HepG2 (cell line): ENCODE measurements at regions not wholly inside any gene's neighbourhood (a gene's known extent, or its start where the extent isn't known, plus 50 kb on each side); places are given as distances from the start of the nearest gene placed in this dataset.

Experiments used
- ATAC-seq: fragments of 200-7000 bp; cut with Tn5 transposase; 3 replicates; pipeline ENCODE4 v1.9.1; 2020; ENCODE audit warnings: mild to moderate bottlenecking, moderate library complexity
- BruUV-seq: library from RNA; stranded (reverse); fragments of 400-500 nt; replicated peaks from 2 replicates; lab custom pipeline; 2021; lab: Mats Ljungman, UMichigan
- CTCF ChIA-PET: fragments of 300-600 bp; formaldehyde crosslinking; extraction: SDS; loops from one replicate; lab custom pipeline; 2021; ENCODE audit warnings: low total read pairs, inconsistent platforms, low intra/inter-chr PET ratio; lab: Yijun Ruan, JAX
- POLR2A ChIA-PET: fragments of 350-600 bp; sonication (Branson Sonifier 250); formaldehyde crosslinking; loops from one replicate; lab custom pipeline; 2020; ENCODE audit warnings: antibody characterized with exemption, inconsistent platforms; lab: Yijun Ruan, JAX
- DNase-seq: peaks from one replicate; pipeline ENCODE4 v3.0.0-alpha.2; 2015; ENCODE audit warnings: low spot score
- FAIRE-seq: peaks from 3 replicates; lab custom pipeline; 2011; peaks lifted over from hg19 to GRCh38; lab: Jason Lieb, UNC
- H2AFZ ChIP-seq: one replicate; pipeline ENCODE4 v1.6.1; 2011; ENCODE audit warnings: low read length, inconsistent platforms
- H3K27ac ChIP-seq: fragments of 300-600 bp; 3 replicates; pipeline ENCODE4 v1.8.0; 2011; ENCODE audit warnings: mixed run types, mild to moderate bottlenecking, mixed read lengths, low read length, inconsistent platforms; ENCODE audit not compliant: insufficient read depth; ENCODE audit errors: extremely low read length
- H3K27me3 ChIP-seq, 2 experiments: fragments of 200-600 bp in 1 of 2; 2 replicates in 1 of 2; 3 replicates in 1 of 2; pipeline versions ENCODE4 v1.6.0 to v1.8.0; 2011; ENCODE audit warnings: low read length in 2 of 2, mild to moderate bottlenecking in 2 of 2, moderate library complexity in 2 of 2, inconsistent platforms in 1 of 2; ENCODE audit not compliant: insufficient read depth in 2 of 2, control insufficient read depth in 1 of 2
- H3K36me3 ChIP-seq, 2 experiments: fragments of 200-600 bp in 1 of 2; replicated peaks in 1 of 2; 2 replicates in 1 of 2; 3 replicates in 1 of 2; pipeline versions ENCODE4 v1.5.1 to v1.8.0; 2011; ENCODE audit warnings: low read length in 2 of 2, inconsistent platforms in 1 of 2; ENCODE audit not compliant: insufficient read depth in 2 of 2, control insufficient read depth in 1 of 2
- H3K4me1 ChIP-seq: 2 replicates; pipeline ENCODE4 v1.5.1; 2012; ENCODE audit warnings: low read length, inconsistent platforms; ENCODE audit not compliant: insufficient read depth
- H3K4me2 ChIP-seq: 2 replicates; pipeline ENCODE4 v1.6.0; 2011; ENCODE audit warnings: low read depth, low read length, inconsistent platforms
- H3K4me3 ChIP-seq, 3 experiments: fragments of 200-600 bp in 1 of 3; sonication (generic), shearing (Covaris generic) in 1 of 3; replicated peaks in 1 of 3; 2 replicates each; pipeline ENCODE4 v1.5.1; 2011 to 2016; ENCODE audit warnings: low read length in 3 of 3, inconsistent platforms in 2 of 3, low read depth in 2 of 3, mild to moderate bottlenecking in 2 of 3, control low read depth in 1 of 3, mixed read lengths in 1 of 3; ENCODE audit not compliant: insufficient read depth in 1 of 3
- H3K79me2 ChIP-seq: one replicate; pipeline ENCODE4 v1.6.1; 2011; ENCODE audit warnings: low read length, inconsistent platforms; ENCODE audit not compliant: insufficient read depth
- H3K9ac ChIP-seq: 2 replicates; pipeline ENCODE4 v1.6.0; 2011; ENCODE audit warnings: mild to moderate bottlenecking, low read depth, low read length, inconsistent platforms; ENCODE audit not compliant: insufficient read depth
- H3K9me3 ChIP-seq: 2 replicates; pipeline ENCODE4 v1.5.1; 2012; ENCODE audit warnings: mild to moderate bottlenecking, low read length
- H4K20me1 ChIP-seq: 2 replicates; pipeline ENCODE4 v1.6.0; 2011; ENCODE audit warnings: inconsistent platforms, mild to moderate bottlenecking, low read length, moderate library complexity; ENCODE audit not compliant: insufficient read depth
- BCLAF1 ChIP-seq: fragments of 450-650 bp; IDR thresholded peaks from 2 replicates; pipeline ENCODE4 v1.6.1; 2017; ENCODE audit warnings: mild to moderate bottlenecking
- GTF2F1 ChIP-seq: fragments of 150-350 bp; IDR thresholded peaks from 2 replicates; pipeline ENCODE4 v1.6.1; 2014; ENCODE audit warnings: low read length
- KIAA2018 ChIP-seq: sonication (generic); formaldehyde crosslinking; IDR thresholded peaks from 2 replicates; pipeline ENCODE4 v1.5.0; 2020; ENCODE audit warnings: mild to moderate bottlenecking, missing genetic modification reagents, borderline replicate concordance
- NR2F2 ChIP-seq: IDR thresholded peaks from 2 replicates; pipeline ENCODE4 v1.6.1; 2012; ENCODE audit warnings: low read depth, inconsistent platforms, borderline replicate concordance
- RAD21 ChIP-seq: fragments of 450-650 bp; formaldehyde crosslinking; IDR thresholded peaks from 2 replicates; pipeline ENCODE4 v1.5.0; 2020; ENCODE audit warnings: mild to moderate bottlenecking
- SNAI1 ChIP-seq: sonication (generic); formaldehyde crosslinking; IDR thresholded peaks from 2 replicates; pipeline ENCODE4 v1.5.0; 2020; ENCODE audit warnings: mild to moderate bottlenecking, missing genetic modification reagents, borderline replicate concordance
- ZFP41 ChIP-seq: sonication (generic); formaldehyde crosslinking; IDR thresholded peaks from 2 replicates; pipeline ENCODE4 v1.4.0; 2020; ENCODE audit warnings: mild to moderate bottlenecking, missing genetic modification reagents, borderline replicate concordance
- ZNF576 ChIP-seq: sonication (generic); formaldehyde crosslinking; IDR thresholded peaks from 2 replicates; pipeline ENCODE4 v1.4.0; 2020; ENCODE audit warnings: mild to moderate bottlenecking, missing genetic modification reagents
- WGBS: methylation state at CpG from one replicate; pipeline ENCODE4 v1.1.6; 2017; ENCODE audit warnings: low lambda C conversion rate; 5-methylcytosine and 5-hydroxymethylcytosine counted together
- in situ Hi-C: cut with HindIII; loops from 2 replicates; pipeline ENCODE4 v1.10.0; 2017; ENCODE audit warnings: low pct_unique_long_range_greater_than_20kb; ENCODE audit not compliant: extremely low pct_ligation_motif_present
- intact Hi-C: fragments of 100-400 bp; cut with micrococcal nuclease; formaldehyde crosslinking; loops from one replicate; pipeline ENCODE4 v1.10.0; 2022; ENCODE audit not compliant: unreplicated experiment

- H3K9ac ChIP-seq: no peak overlapping the region
- FAIRE-seq (no peak), ATAC-seq (no peak), DNase-seq (no peak)
- H3K79me2 ChIP-seq: no peaks in the 10 kb centered on the region
- intact Hi-C loops: no loop called here
- H3K4me1 ChIP-seq: no peaks in the 10 kb centered on the region
- no peaks in the 10 kb centered on the region for H4K20me1 ChIP-seq
- no peak for TF ChIP-seq NR2F2
- no peak for TF ChIP-seq SNAI1
- TF ChIP-seq KIAA2018 (CRISPR knock-in tag): no peak
- TF ChIP-seq BCLAF1: no peak
- TF ChIP-seq RAD21 (CRISPR knock-in tag): no peak
- TF ChIP-seq ZFP41 (CRISPR knock-in tag): no peak
- no peak for TF ChIP-seq GTF2F1
- no peak for TF ChIP-seq ZNF576 (CRISPR knock-in tag)
- no peak overlapping the region for H3K27ac ChIP-seq
- no peaks in the 10 kb centered on the region for H3K27me3 ChIP-seq
- no peak overlapping the region for H3K4me2 ChIP-seq
- WGBS: 0% methylated on average over 3 of the region's 3 CpGs
- no peak overlapping the region for H2AFZ ChIP-seq
- H3K9me3 ChIP-seq: peaks cover 6% of the 10 kb centered on the region; the same call in 1 of the 2 replicates
- no peaks in the 10 kb centered on the region for H3K36me3 ChIP-seq
- POLR2A ChIA-PET: no interaction called here
- BruUV-seq: no TSS peak
- no peak overlapping the region for H3K4me3 ChIP-seq
- in situ Hi-C loops: no loop called here
- CTCF ChIA-PET: no interaction called here
These were observed 238.6 kb downstream of the ELAVL2 start for GRCh38 chr9:23587433-23587832.
